Endothelial cell of umbilical vein (primary cell): ENCODE measurements at regions not wholly inside any gene's neighbourhood (a gene's known extent, or its start where the extent isn't known, plus 50 kb on each side); places are given as distances from the start of the nearest gene placed in this dataset.

Experiments
- BruUV-seq: library from RNA; stranded (reverse); fragments of 400-500 nt; replicated peaks from 2 replicates; lab custom pipeline; 2021; lab: Mats Ljungman, UMichigan
- CTCF ChIA-PET: fragments of 300-600, 350-600 bp; sonication (Branson Sonifier 250); formaldehyde crosslinking; loops from one replicate; lab custom pipeline; 2021; ENCODE audit warnings: antibody characterized with exemption, inconsistent platforms; lab: Charles Lee
- POLR2A ChIA-PET: fragments of 300-600, 350-600 bp; sonication (Branson Sonifier 250); formaldehyde crosslinking; loops from one replicate; lab custom pipeline; 2021; ENCODE audit warnings: antibody characterized with exemption, inconsistent platforms; lab: Charles Lee
- DNase-seq: peaks from one replicate; pipeline ENCODE4 v3.0.0-alpha.2; 2011; ENCODE audit warnings: low read depth, low spot score
- FAIRE-seq: peaks from 2 replicates; lab custom pipeline; 2011; peaks lifted over from hg19 to GRCh38; lab: Jason Lieb, UNC
- H2AFZ ChIP-seq: 2 replicates; pipeline ENCODE4 v1.6.0; 2012; ENCODE audit warnings: low read depth, low read length, control low read depth, inconsistent platforms
- H3K27ac ChIP-seq: 2 replicates; pipeline ENCODE4 v1.5.1; 2011; ENCODE audit warnings: low read depth, mild to moderate bottlenecking, control low read depth, low read length, moderate library complexity; ENCODE audit not compliant: insufficient read depth
- H3K27me3 ChIP-seq, 2 experiments: 2 replicates each; pipeline versions ENCODE4 v1.6.0 to v1.6.1; 2011; ENCODE audit warnings: low read length in 2 of 2, mixed read lengths in 1 of 2; ENCODE audit not compliant: control insufficient read depth in 2 of 2, insufficient read depth in 2 of 2
- H3K36me3 ChIP-seq, 2 experiments: 2 replicates in 1 of 2; 3 replicates in 1 of 2; pipeline ENCODE4 v1.5.1; 2011; ENCODE audit warnings: low read length in 2 of 2, mild to moderate bottlenecking in 1 of 2, moderate library complexity in 1 of 2; ENCODE audit not compliant: control insufficient read depth in 2 of 2, insufficient read depth in 2 of 2; ENCODE audit errors: extremely low read depth in 1 of 2
- H3K4me1 ChIP-seq: 3 replicates; pipeline ENCODE4 v1.5.1; 2011; ENCODE audit warnings: mild to moderate bottlenecking, low read length; ENCODE audit not compliant: control insufficient read depth, insufficient read depth; ENCODE audit errors: extremely low read depth
- H3K4me2 ChIP-seq: 2 replicates; pipeline ENCODE4 v1.6.1; 2011; ENCODE audit warnings: low read length, control low read depth, mixed read lengths; ENCODE audit not compliant: insufficient read depth
- H3K4me3 ChIP-seq, 3 experiments: fragments of 200-600 bp in 1 of 3; sonication (generic), shearing (Covaris generic) in 1 of 3; replicated peaks in 1 of 3; 2 replicates each; pipeline ENCODE4 v1.5.1; 2011 to 2016; ENCODE audit warnings: control low read depth in 3 of 3, low read length in 3 of 3, mild to moderate bottlenecking in 2 of 3, inconsistent platforms in 1 of 3, low read depth in 1 of 3, moderate library complexity in 1 of 3; ENCODE audit not compliant: insufficient read depth in 1 of 3
- H3K79me2 ChIP-seq: 2 replicates; pipeline ENCODE4 v1.6.0; 2012; ENCODE audit warnings: low read length, inconsistent platforms; ENCODE audit not compliant: control insufficient read depth, insufficient read depth
- H3K9ac ChIP-seq: replicated peaks from 2 replicates; pipeline ENCODE3; 2011; ENCODE audit warnings: low read length, control low read depth; ENCODE audit not compliant: insufficient read depth; ENCODE audit errors: extremely low read depth
- H3K9me1 ChIP-seq: replicated peaks from 3 replicates; pipeline ENCODE4 v1.6.0; 2011; ENCODE audit warnings: mild to moderate bottlenecking, low read length; ENCODE audit not compliant: control insufficient read depth, insufficient read depth; ENCODE audit errors: extremely low read depth
- H3K9me3 ChIP-seq: replicated peaks from 2 replicates; pipeline ENCODE4 v1.5.1; 2012; ENCODE audit warnings: low read length, inconsistent platforms; ENCODE audit not compliant: control insufficient read depth, insufficient read depth
- H4K20me1 ChIP-seq: replicated peaks from 2 replicates; pipeline ENCODE3; 2011; ENCODE audit warnings: mild to moderate bottlenecking, low read length; ENCODE audit not compliant: control insufficient read depth, insufficient read depth; ENCODE audit errors: extremely low read depth
- CTCF ChIP-seq, 2 donors: IDR thresholded peaks; 1 replicate in 1 of 2; 2 replicates in 1 of 2; pipeline ENCODE4 v1.5.1; 2011; ENCODE audit warnings: low read length in 2 of 2, mild to moderate bottlenecking in 2 of 2, moderate library complexity in 2 of 2, control low read depth in 1 of 2, inconsistent platforms in 1 of 2, low read depth in 1 of 2; ENCODE audit not compliant: insufficient read depth in 1 of 2; ENCODE audit errors: extremely low read depth in 1 of 2
- EZH2 ChIP-seq: IDR thresholded peaks from 2 replicates; pipeline ENCODE4 v1.6.1; 2012; ENCODE audit warnings: borderline replicate concordance, low read depth, mild to moderate bottlenecking, moderate library complexity, low read length, inconsistent platforms; ENCODE audit not compliant: severe bottlenecking
- FOS ChIP-seq: IDR thresholded peaks from 2 replicates; pipeline ENCODE4 v1.6.1; 2011; ENCODE audit warnings: mild to moderate bottlenecking, low read length, moderate library complexity, borderline replicate concordance; ENCODE audit not compliant: insufficient read depth
- GATA2 ChIP-seq: IDR thresholded peaks from 2 replicates; pipeline ENCODE4 v1.7.0; 2011; ENCODE audit warnings: low read depth, mild to moderate bottlenecking, moderate library complexity, mixed read lengths, low read length; ENCODE audit not compliant: insufficient read length, insufficient read depth
- JUN ChIP-seq: IDR thresholded peaks from 2 replicates; pipeline ENCODE4 v1.6.1; 2011; ENCODE audit warnings: borderline replicate concordance, low read depth; ENCODE audit not compliant: insufficient read length, insufficient read depth
- MAX ChIP-seq: IDR thresholded peaks from 2 replicates; pipeline ENCODE4 v1.6.1; 2011; ENCODE audit not compliant: insufficient read depth, insufficient read length
- MYC ChIP-seq: IDR thresholded peaks from one replicate; pipeline ENCODE4 v1.6.1; 2011; ENCODE audit warnings: mild to moderate bottlenecking, low read depth, low read length
- POLR2A ChIP-seq: IDR thresholded peaks from 2 replicates; pipeline ENCODE4 v1.6.1; 2012; ENCODE audit warnings: low read depth, mild to moderate bottlenecking, control low read depth, low read length
- POLR2AphosphoS5 ChIP-seq: IDR thresholded peaks from 2 replicates; pipeline ENCODE4 v1.6.1; 2012; ENCODE audit warnings: low read depth, mild to moderate bottlenecking, control low read depth, low read length, moderate library complexity; ENCODE audit not compliant: insufficient read depth
- dilution Hi-C: fragments of 300-500 bp; cut with MboI; formaldehyde crosslinking; loops from one replicate; pipeline ENCODE4 v1.15.0; 2019; ENCODE audit warnings: low sequenced_read_pairs; ENCODE audit not compliant: extremely low pct_ligation_motif_present
- intact Hi-C: fragments of 100-400 bp; cut with micrococcal nuclease; formaldehyde crosslinking; loops from one replicate; pipeline ENCODE4 v1.10.0; 2022

GRCh38 chr3:176934698-176935097 is 262.6 kb downstream of the TBL1XR1 start:
- dilution Hi-C loops (no loop called here), intact Hi-C loops (no loop called here)
- FAIRE-seq (no peak), DNase-seq (no peak)
- H2AFZ ChIP-seq: no peak overlapping the region
- ChIA-PET CTCF (interaction anchor here (1.4 kb wide), 1 partner anchor 62 kb away, joined by 6 read pairs; no protein-coding TSS in a partner anchor), POLR2A (no interaction called here)
- no peak overlapping the region for H3K4me3 ChIP-seq
- no peaks in the 10 kb centered on the region for H4K20me1 ChIP-seq
- H3K4me1 ChIP-seq: no peaks in the 10 kb centered on the region
- peaks cover 0 to 2% of the 10 kb centered on the region in 2 experiments for H3K27me3 ChIP-seq
- H3K9me1 ChIP-seq: no peaks in the 10 kb centered on the region
- H3K9me3 ChIP-seq: no peaks in the 10 kb centered on the region
- no peaks in the 10 kb centered on the region for H3K79me2 ChIP-seq
- H3K4me2 ChIP-seq: no peak overlapping the region
- no peak overlapping the region for H3K27ac ChIP-seq
- no peak overlapping the region for H3K9ac ChIP-seq
- BruUV-seq: no TSS peak
- no peaks in the 10 kb centered on the region for H3K36me3 ChIP-seq
- no peak for TF ChIP-seq MAX
- TF ChIP-seq GATA2: no peak
- TF ChIP-seq JUN: no peak
- TF ChIP-seq POLR2A: no peak
- no peak for TF ChIP-seq FOS
- TF ChIP-seq MYC: no peak
- TF ChIP-seq EZH2: no peak
- TF ChIP-seq POLR2AphosphoS5: no peak
- no peak for TF ChIP-seq CTCF (IDR thresholded peaks at IDR 0.05; ENCODE audit: extremely low read depth in 1 of 2, insufficient read depth in 1 of 2, low read depth in 1 of 2, low read length in 2 of 2)
